ENCODE measurements at regions not wholly inside any gene's neighbourhood (a gene's known extent, or its start where the extent isn't known, plus 50 kb on each side); places are given as distances from the start of the nearest gene placed in this dataset.
A peak's percentile ranks its signal among the peaks of the same experiment; 100 is the strongest.

DNA sequence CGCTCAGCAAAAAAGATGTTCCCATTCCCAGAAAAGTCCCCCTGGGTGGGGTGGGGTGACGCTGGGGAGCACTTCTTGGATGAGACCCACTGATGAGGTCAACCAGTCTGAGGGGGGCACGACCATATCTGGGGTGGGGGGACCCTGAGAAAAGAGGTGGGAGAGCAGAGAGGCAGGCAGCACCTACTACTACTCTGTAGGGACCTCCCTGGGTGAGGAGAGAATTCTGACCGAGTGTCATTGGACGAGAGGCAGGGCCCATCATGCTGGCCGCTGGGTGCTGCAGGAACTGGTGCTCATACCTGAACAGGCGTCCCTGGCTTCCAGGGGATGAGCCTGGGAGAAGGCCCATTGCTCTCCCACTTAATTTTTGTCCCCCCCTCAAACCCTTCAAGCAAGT lies 158.8 kb downstream of the KLF13 start:
- TF ChIP-seq, protein P1, sequence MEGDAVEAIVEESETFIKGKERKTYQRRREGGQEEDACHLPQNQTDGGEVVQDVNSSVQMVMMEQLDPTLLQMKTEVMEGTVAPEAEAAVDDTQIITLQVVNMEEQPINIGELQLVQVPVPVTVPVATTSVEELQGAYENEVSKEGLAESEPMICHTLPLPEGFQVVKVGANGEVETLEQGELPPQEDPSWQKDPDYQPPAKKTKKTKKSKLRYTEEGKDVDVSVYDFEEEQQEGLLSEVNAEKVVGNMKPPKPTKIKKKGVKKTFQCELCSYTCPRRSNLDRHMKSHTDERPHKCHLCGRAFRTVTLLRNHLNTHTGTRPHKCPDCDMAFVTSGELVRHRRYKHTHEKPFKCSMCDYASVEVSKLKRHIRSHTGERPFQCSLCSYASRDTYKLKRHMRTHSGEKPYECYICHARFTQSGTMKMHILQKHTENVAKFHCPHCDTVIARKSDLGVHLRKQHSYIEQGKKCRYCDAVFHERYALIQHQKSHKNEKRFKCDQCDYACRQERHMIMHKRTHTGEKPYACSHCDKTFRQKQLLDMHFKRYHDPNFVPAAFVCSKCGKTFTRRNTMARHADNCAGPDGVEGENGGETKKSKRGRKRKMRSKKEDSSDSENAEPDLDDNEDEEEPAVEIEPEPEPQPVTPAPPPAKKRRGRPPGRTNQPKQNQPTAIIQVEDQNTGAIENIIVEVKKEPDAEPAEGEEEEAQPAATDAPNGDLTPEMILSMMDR (conservative IDR thresholded peaks at IDR 0.05; ENCODE audit: low read depth, low read length): no peak
- H3K4me3 ChIP-seq (ENCODE audit: low read length): no peak overlapping the region
- no peak for DNase-seq (ENCODE audit: low read depth)

DNA sequence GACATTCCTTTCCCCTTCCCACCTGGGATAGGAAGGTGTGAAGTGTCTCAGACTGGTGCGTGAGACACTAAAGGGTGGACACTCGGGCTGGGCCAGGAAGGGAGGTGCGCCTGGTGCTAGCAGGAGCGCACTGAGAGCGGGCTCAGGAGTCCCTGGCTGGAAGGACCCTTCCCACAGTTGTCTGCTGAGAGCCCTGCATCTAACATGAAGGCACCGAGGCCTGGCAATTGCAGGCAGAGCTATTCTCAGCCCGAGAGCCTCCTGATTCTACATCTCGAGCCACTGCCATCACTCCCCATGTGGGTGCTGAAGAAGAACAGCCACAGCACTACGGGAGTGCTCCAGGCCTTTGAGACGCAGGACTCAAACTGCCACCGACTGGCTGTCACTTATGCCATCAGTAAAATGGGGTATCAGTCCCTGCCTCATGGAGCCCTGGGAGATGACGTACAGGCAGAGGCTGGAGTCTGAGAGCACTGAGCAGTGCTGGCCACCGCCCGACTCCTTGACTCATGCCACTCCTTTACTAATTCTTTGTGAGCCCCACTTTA lies 159.4 kb downstream of the KLF13 start:
- H3K4me3 ChIP-seq (ENCODE audit: low read length): no peak overlapping the region
- DNase-seq (ENCODE audit: low read depth): no peak
- TF ChIP-seq, protein P1 (conservative IDR thresholded peaks at IDR 0.05; ENCODE audit: low read depth, low read length): no peak

DNA sequence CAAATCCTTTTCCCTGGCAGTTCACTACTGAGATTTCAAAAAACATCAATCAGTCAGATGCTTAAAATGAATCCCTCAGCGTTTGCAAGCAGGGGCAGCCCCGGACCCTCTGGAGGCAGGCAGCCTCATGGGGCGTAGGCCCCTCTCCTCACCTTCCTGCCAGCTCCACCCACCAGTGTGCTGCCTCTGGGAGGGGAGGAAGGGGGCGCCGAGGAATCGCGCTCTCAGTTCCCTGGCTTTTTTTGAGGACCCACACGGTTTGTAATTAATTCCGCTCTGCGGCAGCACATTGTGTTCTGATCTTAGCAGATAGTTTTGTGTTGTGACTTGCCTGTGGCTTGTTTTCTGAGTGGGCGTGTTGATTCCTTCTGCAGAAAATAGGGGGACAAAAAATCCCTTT lies 159.9 kb downstream of the KLF13 start:
- no peak overlapping the region for H3K4me3 ChIP-seq (ENCODE audit: low read length)

DNA sequence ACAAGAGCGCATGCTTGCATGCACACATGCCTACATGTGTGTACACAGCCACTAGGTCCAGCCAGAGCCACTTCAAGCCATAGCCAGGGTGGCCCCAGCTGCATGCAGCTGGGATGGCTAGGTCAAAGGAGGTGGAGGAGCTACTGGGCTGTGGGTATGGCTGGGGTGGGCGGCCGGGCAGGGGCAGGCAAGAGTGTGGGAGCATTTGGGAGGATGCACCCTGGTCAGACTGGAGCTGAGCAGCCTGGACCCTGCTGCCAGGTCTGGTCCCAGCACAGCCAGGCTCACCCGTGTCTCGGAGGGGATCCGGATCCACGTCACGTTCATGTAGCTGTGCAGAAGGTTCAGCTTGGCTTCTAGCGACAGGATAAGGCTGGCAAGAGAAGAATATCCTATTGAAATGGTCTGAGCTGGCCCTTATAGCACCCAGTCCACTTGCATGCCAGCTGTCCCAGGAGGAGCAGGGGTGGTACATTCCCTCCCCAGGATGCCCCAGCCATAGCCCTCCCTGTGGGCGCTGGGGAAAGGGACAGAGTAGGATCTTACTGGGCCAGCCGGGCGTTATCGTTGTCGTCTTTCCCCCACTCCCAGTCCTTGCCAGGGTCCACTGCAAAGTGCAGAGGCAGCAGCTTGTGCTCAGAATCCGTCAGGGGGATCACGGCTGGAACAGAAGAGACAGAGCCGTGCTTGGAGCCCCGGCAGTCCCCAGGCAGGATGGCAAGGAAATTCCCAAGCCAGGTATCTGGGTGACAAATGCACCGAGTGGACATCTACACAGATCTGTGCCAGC lies 160.5 kb downstream of the KLF13 start:
- H3K4me3 ChIP-seq (ENCODE audit: low read length): no peak overlapping the region
- TF ChIP-seq, protein P1 (conservative IDR thresholded peaks at IDR 0.05; ENCODE audit: low read depth, low read length): no peak
- no peak for DNase-seq (ENCODE audit: low read depth)

More for the DNA sequence above, 159.9 kb downstream of the KLF13 start:
- TF ChIP-seq, protein P1 (conservative IDR thresholded peaks at IDR 0.05; ENCODE audit: low read depth, low read length): no peak
- DNase-seq (ENCODE audit: low read depth): no peak

DNA sequence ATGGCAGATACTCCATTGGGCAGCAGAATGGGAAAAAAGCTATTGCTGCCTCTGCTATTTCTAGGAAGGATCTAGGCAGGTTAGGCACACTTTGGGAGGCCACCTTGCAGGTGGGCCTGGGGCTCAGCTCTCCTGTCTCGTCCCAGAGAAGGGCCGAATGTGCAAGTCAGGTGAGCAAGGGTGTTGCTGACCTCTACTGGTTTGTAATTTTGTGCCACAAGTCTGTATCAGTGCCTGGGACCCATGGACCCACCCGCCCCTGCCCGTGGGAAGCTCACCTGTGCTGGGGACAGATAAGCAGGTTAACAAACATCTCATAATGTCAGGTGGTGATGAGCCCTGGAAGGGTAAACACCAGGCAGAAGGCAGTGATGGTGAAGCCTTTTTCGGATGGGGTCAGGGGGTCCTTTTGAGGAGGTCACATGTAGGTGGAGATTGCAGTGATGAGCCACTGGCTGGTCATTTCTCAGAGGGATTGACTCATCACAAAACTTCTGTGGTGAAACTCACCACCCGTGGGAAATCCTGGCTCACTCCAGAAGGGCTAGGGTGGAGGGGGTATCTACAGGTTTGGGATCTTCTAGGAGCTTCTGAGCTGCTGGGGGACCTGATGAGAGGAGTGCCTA lies 161.3 kb downstream of the KLF13 start:
- H3K4me3 ChIP-seq (ENCODE audit: low read length): no peak overlapping the region
- TF ChIP-seq, protein P1 (conservative IDR thresholded peaks at IDR 0.05; ENCODE audit: low read depth, low read length): no peak
- no peak for DNase-seq (ENCODE audit: low read depth)

DNA sequence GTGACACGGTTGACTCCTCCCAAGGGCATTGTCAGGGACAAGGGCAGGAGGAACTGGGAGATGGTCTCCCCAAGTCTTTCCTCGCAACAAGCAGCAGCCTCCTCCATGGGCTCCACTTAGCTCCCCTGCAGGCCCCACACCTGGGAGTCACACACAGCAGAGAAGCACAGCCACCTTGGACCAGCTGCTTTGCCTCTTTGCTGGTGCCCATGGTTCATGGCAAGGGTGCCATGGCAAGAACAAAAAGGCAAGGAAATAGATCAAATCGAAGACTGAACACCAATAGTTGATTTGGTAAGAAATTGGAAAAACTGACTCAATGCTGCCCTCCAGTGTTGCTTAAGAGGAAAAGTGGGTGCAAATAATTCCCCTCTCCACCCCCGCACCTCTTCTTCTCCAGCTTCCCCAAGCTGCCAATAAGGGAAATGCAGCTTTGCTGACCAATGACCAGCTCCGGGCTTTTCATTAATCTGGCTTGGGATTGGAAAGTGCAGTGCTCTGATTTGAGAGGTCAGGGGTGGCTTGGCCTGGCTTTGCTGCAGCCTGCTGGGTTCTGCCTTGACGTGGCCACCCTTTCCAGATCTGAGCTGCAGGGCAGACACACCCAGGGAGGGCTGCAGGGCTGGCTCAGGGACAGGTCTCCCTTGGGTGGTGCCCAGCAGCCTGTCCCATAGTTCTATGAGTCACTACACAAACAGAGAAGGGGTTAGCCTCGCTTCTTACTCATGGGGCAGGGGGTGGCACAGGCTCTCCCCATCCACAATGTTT lies 162.0 kb downstream of the KLF13 start:
- TF ChIP-seq, protein P1 (conservative IDR thresholded peaks at IDR 0.05; ENCODE audit: low read depth, low read length): peak; percentile 84
- H3K4me3 ChIP-seq (ENCODE audit: low read length): no peak overlapping the region
- peak; percentile 62 for DNase-seq (ENCODE audit: low read depth)

All from retinal pigment epithelial cell (primary cell).